COLO668 (cell line): ENCODE measurements at regions not wholly inside any gene's neighbourhood (a gene's known extent, or its start where the extent isn't known, plus 50 kb on each side); places are given as distances from the start of the nearest gene placed in this dataset.
"Not testable (repeated sequence)": the region's sequence is repeated elsewhere in the genome, so short reads cannot be mapped to it uniquely, and the experiment has no call there.

Experiments
- DNase-seq: peaks from one replicate; lab custom pipeline; 2025; ENCODE audit not compliant: unreplicated experiment; lab: John Stamatoyannopoulos, UW

DNA sequence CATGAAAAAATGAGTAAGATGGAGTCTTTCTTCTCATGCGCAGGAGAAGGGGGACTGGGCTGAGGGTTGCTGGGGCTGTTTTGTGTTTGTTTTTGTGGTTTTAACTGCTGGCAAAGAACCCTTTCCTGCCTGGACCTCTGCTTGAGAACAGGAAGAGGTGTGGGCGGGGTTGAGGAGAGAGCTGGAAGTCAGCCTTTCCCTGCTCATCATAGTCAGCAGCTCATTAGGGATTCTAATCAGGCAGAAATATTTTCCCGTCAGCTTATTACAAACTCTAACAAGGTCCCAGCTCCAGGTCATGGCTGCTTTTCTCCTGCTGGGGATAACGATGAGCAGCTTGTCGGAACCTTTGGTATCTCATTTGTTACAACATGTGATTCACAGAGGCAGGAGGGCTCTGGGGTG, 185.0 kb upstream of the NRXN3 start:
- DNase-seq: peak; percentile 33

DNA sequence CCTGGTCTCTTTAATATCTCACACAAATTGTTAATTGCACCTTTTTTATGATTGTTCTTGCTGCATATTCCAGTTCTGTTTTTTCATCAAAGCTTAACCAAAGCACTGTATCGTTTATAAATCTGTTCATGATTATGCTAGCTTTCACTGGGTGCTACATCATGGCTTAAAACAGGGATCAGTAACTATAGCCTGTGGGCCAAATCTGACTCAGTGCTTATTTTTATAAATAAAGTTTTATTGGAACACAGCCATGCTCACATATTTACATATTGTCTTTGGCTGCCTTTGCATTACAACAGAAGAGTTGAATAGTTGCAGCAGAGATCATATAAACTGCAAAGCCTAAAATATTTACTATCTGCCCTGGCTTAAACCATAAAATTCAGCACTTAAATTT, 183.4 kb upstream of the NRXN3 start:
- DNase-seq: no peak

DNA sequence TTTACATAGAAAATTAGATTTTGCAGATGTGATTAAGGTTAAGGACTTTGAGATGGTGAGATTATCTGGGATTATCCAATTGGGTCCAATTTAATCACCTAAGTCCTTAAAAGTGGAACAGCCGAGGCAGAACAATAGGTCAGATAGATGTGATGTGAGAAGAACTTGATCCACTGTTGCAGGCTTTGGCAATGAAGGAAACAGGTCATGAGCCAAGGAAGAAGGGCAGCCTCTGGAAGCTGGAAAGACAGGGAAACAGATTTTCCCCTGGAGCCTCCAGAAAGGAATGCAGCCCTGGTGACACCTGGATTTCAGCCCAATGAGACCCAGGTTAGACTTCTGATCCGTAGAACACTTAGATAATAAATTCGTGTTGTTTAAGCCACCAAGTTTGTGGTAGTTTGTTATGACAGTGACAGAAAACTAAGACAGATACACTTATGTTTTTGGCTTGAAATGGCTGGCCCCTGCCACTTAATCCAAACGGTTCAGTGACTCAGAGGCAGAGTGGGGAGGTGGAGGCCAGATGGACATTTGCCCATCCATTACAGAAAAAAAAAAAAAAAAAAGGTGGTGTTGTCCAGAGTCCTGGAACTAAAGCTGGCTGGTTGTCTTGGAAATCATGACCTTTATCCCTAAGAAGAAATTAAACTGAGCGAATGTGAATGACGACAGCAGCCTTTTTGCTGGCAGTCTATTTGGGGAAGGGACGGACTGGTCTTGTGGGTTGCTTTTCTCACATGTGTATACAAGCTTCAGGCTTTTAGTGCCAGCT, 181.9 kb upstream of the NRXN3 start:
- no peak for DNase-seq

DNA sequence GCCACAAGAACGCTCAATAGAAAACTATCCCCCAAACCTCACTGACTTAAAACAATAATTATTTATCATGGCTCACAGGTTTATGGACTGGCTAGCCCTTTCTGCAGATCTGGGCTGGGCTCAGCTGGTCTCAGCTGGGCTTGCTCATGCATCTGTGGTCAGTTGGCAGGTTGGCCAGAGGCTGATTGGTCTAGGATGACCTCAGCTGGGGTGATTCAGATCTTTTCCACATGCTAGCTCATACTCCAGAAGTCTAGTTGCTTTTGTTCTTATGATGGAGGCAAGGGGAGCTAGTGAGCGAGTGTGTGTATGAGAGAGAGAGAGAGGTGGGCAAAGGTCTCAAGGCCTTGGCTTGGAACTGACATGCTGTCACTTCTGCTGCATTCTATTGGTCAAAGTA, 181.2 kb upstream of the NRXN3 start:
- DNase-seq: no peak

DNA sequence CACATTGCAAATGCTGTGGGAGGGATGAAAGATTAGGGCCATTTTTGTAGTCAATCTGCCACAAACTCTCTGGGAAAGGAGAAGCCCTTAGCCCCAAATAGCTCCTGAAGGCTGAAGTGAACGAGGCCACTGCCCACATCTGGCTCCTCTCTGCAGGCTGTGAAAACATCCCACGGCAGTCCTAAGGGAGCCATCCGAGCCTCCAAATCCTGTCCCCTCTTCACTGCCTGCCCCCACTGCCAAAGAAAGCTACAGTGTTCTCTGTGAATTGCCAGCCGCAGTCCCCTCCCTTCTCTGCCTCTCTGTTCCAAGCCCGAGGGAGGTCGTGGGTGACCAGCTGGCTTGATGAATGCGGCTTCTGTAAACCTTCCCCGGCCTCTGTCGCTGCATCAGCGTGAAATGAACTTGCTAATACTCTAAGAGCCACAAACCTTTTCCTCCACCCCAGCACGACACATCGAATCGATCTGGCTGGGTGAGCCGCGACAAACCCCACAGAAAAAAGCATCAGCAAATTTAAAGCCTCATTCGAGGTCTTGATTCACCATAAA, 180.7 kb upstream of the NRXN3 start:
- no peak for DNase-seq

DNA sequence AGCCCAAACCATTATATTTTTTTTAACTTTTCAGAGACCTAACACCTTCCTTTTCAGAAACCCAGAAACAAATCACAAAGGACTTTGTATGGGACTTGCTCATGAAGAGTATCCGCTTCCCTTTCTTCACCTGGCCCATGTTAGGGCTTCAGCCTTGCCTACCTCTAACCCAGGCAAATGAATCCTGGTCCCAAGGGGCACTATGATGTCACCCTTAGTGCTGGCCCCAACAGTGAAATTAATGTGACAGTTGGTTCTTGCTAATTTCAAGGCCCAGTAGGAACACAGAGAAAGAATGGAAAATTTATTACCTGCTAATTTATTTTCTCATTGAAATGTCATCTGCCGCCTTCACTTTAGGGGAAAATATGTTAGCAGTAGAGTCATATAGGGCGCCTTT, 179.8 kb upstream of the NRXN3 start:
- DNase-seq: no peak

DNA sequence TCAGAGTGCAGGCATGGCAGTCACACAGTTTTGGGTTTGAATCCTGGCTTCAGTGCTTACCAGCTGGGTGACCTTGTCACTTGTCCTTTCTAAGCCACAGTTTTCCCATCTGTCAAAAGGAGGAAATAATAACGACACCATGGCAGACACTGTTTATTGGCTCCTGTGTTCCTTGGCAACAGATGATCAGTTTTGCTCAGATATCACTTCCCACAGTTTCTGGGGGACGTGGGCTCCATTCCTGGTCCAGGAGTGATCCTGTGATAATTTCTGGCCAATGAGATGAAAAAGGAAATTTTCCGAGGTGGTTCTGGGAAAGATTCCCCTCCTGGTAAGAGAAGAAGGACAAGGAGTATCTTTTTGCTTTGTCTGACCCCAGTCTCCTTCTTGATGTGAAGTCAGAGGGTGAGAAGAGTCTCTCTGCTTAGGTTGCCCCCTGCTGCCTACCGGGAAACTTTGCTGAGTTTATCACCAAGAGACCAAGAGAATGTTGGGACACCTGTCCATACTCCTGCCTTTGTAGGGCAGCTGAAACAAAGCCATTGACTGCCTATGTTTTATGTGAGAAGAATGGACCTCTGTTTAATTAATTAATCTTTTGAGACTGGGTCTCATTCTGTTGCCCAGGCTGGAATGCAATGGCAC, 178.9 kb upstream of the NRXN3 start:
- no peak for DNase-seq

DNA sequence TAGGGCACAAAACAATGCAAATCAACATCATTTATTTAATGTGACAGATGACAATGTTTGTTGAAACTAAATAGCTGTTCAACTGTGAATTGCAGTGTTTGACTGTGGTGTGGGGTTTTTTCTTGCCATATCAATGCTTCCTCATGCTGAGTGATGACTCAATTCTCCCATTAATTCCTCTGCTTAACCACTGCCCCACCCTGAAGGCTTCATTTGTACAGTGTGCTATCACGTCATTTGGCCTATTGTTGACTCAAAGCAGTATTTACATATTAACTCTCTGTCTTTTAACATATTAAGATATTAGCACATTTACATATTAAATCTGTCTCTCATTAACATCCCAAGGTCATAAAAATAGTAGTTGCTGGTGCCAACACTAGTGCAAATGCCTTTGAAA, 164.8 kb upstream of the NRXN3 start:
- DNase-seq: peak; percentile 48

DNA sequence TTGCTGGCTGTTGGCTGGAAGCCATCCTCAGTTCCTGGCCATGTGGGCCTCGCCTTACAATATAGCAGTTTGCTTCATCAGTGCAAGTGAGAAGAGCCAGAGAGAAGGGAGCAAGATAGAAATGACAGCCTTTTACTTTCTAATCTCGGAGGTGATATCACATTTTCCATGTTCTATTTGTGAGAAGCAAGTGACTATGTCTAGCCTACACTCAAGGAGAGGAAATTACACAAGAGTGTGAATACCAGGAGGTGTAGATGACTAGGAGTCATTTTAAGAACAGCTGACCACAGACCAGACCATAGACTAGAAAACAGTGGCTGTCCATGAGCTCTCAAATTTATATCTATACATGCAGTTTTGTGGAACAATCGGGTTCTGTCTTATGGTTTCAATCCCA, 163.0 kb upstream of the NRXN3 start:
- no peak for DNase-seq

DNA sequence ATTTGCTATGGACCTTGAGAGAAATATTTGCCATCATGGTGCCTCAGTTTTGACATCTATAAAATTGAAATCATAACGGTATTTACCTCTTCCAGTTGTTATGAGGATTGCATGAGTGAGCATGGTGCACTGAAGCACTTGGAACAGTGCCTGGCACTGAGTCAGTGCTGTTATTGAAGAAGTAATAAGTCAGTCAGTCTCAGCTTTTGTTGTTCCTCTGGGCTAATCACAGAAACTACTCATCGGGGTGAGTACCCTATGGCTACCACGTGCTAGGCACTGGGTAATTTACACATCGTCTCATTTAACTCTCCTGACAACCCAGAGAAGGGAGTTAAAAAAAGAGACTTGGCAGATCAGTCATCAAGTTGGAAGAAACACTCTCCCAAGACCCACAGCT, 159.5 kb upstream of the NRXN3 start:
- no peak for DNase-seq

DNA sequence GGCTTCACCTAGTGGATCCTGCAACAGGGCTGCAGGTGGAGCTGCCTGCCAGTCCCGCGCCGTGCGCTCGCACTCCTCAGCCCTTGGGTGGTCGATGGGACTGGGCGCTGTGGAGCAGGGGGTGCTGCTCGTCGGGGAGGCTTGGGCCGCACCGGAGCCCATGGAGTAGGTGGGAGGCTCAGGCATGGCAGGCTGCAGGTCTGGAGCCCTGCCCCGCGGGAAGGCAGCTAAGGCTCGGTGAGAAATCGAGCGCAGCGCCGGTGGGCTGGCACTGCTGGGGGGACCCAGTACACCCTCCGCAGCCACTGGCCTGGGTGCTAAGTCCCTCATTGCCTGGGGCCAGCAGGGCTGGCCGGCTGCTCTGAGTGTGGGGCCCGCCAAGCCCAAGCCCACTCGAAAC, 156.3 kb upstream of the NRXN3 start:
- DNase-seq: not testable (repeated sequence)

DNA sequence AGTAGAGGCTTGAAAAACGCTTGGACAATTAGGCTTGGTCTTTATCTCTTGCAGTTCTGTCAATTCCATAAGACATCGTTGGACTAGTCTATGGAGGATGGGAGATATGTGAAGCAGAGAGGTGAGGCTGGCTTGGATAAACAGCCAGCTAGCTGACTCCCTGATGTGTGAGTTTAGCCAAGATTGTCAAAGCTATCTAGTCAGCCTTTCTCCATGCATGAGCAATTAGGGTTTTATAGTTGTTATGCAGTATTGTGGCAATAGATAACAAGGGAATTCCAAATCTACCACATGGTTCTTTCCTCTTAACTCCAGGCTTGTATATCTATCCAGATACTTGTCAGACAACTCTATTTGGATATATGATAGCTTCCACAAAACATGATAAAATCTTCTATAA, 153.6 kb upstream of the NRXN3 start:
- DNase-seq: no peak

DNA sequence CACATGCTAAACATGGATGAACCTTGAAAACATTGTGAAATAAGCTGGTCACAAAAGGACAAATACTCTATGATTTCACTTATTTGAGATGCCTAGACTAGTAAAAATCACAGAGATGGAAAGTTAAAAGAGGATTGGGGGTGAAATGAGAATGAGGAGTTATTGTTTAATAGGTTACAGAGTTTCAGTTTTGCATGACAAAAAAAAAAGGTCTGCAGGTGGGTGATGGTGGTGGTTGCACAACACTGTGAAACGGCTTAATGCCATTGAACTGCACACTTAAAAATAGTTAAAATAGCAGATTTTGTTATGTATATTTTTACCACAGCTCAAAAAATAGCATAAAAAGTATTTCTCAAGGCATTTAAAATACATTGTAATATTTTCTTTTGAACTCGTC, 151.9 kb upstream of the NRXN3 start:
- no peak for DNase-seq

DNA sequence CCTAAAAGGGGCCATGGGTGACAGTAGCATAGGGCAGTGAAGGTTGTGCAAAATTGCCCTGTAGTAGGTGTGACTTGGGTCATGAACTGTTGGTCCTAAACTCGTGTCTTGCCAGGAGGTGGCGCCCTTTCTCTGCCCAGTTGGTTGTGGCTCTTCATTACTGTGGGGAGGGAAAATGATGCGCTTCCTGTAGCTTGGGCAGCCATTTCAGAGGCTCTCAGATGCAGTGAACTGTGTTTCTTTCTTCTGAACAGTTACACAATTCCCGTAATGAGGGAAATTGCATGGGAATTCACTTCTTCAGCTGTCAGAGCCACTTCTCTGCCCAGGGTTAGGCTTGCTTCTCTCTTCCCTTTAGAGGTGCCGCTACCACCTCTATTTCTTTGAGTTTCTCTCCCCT, 148.1 kb upstream of the NRXN3 start:
- DNase-seq: peak; percentile 80

DNA sequence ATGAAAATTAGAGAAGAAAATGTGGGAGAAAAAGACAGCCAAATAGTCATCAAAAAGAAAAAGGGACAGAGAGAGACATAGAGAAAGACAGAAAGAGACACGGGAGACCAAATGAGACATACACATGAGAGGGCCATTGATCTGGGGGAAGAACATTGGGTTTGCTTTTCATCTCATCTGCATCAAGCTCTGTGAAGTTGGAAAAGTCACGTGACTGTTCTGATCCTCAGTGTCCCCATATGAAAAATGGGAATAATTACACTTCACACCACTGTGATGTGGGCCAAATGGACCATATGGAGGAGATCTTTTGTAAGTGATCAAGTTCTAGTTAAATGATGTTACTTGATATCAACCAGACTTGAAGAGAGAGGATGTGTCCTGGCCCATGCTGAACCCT, 147.1 kb upstream of the NRXN3 start:
- no peak for DNase-seq

DNA sequence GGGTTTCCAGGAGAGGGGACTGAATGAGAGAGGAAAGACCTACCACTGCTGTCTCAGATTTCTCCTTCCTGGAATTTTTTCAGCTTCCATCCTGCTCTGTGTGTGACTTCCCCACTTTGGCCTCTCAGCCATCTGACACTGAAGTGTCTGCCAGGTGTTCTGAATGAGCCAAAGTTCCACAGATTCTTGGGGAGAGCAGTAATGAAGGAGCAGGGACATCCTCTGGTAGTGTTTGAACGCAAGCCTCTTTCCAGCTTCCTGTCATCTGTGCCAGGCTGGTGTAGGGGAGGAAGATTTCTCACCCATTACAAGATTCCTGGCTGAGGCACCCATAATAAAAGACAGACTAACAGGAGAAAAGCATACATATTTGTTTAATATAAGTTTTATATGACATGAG, 141.7 kb upstream of the NRXN3 start:
- DNase-seq: no peak

DNA sequence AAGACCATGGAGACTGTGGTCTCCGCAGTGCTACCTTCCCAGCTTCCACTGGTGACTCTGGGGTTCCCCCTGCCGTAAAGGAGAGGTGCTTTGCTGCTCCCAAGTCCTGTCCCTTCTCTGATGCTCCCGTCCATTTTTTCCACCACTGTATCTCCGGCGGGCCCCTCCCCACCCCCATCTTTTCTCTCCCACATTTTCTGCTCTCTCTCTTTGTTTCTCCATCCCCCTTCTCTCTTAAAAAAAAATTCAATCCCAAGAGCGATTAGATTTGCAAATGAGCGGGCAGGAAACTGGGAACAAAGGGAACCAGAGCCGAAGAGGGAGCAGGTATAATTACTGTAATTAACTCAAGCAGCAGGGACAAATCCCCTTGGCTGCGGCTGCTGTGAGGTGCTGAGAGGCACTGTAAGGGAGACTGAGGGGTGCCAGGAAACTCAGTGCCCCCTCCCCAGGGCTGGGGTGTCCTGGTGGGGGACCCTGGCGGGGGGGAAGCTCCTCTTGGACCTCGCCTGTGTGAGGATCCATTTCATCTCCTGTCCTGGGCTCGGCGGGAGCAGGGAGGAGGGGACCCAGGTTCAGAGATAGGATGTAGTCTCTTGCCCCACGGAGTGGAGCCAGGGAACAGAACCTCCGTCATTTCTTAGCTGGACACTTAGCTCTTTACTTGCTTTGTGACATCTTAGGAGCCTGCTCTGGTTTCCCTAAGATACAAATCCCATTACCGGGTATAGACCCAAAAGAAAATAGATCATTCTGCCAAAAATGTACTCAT, 140.4 kb upstream of the NRXN3 start:
- DNase-seq: no peak

DNA sequence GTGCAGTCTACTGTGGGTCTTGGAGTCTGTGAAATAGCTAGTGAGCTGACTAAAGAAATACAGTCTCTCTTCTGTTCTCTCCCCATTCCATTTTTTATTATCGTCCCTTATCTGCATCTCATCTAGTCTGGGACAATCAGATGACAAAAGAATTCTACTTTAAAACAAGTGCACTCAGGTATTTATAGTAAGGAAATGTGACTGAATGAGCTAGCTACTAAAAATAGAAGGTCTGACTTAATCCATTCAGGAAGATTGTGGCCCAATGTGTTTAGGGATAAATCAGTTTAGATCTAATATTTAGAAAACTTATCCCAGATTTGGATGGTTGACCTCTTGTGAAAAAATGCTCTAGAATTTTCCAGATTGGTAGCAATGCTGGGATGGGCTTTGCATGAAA, 126.8 kb upstream of the NRXN3 start:
- DNase-seq: no peak

DNA sequence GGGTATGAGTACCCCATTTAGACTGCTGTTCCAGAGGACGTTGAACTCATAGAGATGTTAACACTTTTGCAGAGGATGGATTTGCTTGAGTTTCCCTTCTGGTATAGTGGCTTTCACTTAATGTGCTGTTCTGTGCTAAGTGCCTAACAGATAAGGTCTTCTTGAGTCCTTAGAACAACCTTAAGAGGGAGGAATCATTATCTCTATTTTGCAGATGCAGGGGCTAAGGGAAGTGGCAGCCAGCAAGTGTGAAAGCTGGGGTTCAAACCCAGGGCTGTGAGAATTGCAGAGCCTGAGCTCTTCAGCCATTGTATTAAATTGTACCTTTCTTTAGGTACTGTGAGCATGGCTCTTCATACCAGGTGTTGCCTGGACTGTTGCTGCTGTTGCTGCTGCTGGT, 122.1 kb upstream of the NRXN3 start:
- DNase-seq: no peak

DNA sequence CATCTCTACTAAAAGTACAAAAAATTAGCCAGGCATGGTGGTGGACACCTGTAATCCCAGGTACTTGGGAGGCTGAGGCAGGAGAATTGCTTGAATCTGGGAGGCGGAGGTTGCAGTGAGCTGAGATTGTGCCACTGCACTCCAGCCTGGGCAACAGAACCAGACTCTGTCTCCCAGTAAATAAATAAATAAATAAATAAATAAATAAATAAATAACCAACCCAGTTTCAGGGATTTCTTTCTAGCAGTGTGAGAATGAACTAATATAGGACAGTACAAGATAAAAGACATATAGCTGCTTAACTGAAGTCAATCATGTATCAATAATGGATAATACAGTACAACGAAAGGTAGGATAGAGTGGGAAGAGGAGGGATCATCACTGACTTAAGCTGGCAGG, 113.3 kb upstream of the NRXN3 start:
- not testable (repeated sequence) for DNase-seq

DNA sequence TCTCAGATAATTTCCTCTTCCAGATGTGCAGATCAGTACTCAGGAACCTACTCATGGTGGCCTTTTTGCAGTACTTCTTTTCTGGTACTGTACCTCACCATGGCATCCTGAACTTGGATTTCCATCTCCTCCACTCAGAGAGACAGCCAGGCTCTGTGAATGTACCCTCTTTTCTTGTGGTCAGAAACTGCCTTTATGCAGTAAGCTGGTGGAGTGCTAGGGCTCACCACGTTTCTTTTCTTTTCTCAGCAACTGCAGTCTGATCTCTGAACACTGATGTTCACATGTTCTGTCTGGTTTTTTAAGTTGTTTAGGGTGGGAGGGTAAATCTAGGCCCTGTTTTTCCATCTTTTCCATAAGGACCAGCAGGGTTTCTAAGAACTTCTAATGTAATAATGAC, 99.8 kb upstream of the NRXN3 start:
- DNase-seq: no peak

DNA sequence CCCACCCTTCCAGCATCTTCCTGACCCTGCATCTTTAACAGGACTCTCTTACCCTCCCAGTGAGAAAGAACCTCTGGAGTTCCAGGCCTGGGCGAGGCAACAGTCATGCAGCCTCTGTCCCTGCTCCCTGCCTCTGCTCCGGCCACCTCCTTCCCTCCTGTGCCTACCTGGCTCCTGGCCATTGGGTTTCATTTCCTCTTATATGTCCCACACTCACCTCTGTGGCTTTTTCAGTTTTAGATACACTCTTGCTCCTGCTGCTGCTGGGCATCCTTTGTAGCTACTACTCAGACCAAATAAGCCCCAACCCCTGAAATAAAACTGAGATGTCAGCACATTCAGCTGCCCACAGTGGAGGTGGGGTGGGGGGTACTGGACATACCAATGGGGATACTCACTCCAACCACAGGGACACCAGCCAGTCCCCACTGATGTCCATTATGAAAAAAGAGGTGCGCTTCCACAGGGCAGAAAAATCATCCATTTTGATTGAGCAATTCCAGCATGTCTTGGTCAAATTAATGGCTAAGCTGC, 99.1 kb upstream of the NRXN3 start:
- DNase-seq: no peak
